Lower leg skin (tissue), 3 donors: ENCODE measurements at regions not wholly inside any gene's neighbourhood (a gene's known extent, or its start where the extent isn't known, plus 50 kb on each side); places are given as distances from the start of the nearest gene placed in this dataset.

Experiments used
- POLR2A ChIP-seq, 2 donors: fragments of 450-650 bp; IDR thresholded peaks; one replicate each; pipeline ENCODE4 v1.6.1; 2016 to 2017; ENCODE audit warnings: antibody characterized with exemption in 2 of 2, mild to moderate bottlenecking in 1 of 2, moderate library complexity in 1 of 2
- TF ChIP-seq, protein P1 (sequence below), 3 donors: fragments of 450-650 bp; IDR thresholded peaks; one replicate each; pipeline ENCODE4 v1.5.1; 2016; ENCODE audit warnings: antibody characterized with exemption in 3 of 3, mild to moderate bottlenecking in 3 of 3, moderate library complexity in 2 of 3

- TF ChIP-seq, protein P1, sequence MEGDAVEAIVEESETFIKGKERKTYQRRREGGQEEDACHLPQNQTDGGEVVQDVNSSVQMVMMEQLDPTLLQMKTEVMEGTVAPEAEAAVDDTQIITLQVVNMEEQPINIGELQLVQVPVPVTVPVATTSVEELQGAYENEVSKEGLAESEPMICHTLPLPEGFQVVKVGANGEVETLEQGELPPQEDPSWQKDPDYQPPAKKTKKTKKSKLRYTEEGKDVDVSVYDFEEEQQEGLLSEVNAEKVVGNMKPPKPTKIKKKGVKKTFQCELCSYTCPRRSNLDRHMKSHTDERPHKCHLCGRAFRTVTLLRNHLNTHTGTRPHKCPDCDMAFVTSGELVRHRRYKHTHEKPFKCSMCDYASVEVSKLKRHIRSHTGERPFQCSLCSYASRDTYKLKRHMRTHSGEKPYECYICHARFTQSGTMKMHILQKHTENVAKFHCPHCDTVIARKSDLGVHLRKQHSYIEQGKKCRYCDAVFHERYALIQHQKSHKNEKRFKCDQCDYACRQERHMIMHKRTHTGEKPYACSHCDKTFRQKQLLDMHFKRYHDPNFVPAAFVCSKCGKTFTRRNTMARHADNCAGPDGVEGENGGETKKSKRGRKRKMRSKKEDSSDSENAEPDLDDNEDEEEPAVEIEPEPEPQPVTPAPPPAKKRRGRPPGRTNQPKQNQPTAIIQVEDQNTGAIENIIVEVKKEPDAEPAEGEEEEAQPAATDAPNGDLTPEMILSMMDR (IDR thresholded peaks at IDR 0.05) = no peak
- no peak for TF ChIP-seq POLR2A (IDR thresholded peaks at IDR 0.05)
These were observed 356.1 kb downstream of the DAD1 start for GRCh38 chr14:22232933-22233332.
